Stimulated activated CD4-positive, alpha-beta T cell treated with anti-CD3 and anti-CD28 coated beads, TNF-alpha, amount 100 ng/mL, for 48 hours (primary cell): ENCODE measurements at regions not wholly inside any gene's neighbourhood (a gene's known extent, or its start where the extent isn't known, plus 50 kb on each side); places are given as distances from the start of the nearest gene placed in this dataset.
"Not testable (repeated sequence)": the region's sequence is repeated elsewhere in the genome, so short reads cannot be mapped to it uniquely, and the experiment has no call there.

Experiments used
- DNase-seq, 3 donors: peaks; one replicate each; pipeline ENCODE4 v3.0.0-alpha.2; 2020; ENCODE audit warnings: low read depth in 3 of 3

DNA sequence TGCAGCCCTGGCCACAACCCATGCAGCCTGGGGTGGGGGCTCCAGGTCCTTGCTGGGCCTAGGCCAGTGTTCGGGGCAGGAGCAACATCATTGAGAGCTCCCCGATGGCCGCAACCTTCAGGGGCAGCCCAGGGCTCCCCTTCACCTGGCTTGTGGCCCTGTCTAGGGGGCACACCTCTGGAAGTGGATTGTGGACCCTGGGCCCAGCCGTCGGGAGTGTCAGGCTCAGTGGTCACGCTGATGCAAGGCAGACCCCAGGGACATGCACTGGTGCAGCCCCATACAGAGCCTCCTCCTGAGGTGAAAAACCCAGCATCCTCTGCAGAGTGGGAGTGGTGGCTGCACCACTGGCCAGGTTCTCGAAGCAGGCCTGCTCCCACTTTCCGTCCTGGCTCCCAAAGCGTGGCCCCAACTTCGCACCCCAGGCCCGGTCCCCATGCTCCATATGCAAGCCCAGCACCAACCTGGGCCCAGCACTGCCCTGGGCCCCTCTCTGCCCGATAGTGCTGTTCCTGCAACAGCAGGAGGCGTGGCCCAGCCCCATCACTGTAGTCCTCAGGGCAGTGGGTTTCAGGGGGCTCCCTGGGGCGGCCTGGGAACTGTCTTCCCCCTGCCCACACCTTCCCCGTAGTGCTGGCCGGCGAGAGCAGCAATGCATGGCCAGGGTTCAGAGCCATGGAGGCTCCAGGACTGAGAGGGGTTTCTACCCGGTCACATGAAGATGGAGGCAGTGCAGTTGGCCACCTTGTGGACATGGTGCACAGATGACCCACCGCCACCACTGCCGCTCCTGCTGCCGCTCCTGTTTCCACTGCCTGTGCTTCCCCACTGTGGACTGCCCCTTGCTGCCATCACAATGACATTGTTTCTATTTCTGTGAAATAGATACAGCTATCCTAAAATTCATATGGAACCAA is 303.9 kb upstream of the NRG3 start:
- no peak for DNase-seq

DNA sequence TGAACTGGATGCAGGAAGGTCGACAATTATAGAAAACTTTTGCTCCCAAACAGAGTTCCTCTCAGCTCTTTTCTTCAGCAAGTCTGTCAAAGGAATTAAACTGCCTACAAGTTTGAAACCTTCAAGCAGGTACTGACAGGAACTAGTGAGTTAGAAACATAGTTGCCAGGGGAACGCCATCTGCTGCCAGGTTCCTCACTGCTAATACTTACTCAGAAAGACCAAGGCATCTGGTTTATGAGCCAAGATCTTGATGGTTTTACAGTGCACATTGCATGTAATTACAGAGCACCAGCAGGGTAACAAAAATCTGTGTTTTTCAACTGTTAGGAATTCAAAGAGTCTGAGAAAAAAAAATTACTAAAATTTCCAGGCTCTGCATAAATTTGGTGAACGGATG is 300.0 kb upstream of the NRG3 start:
- no peak for DNase-seq

DNA sequence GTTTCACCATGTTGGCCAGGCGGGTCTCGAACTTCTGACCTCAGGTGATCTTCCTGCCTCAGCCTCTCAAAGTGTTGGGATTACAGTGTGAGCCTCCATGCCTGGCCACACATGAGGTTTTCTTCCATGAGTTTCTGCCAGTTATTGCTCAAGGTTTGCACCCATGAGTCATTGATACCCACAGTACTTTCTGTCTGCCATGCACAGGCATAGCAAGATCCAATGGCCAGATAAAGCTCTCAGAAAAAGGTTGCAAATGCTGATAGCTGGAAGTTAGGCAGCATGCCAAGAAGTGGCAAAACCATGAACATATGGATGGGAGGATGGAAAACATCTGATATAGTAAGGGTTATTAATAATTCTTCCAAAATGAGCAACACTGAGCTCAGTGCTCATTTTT is 298.7 kb upstream of the NRG3 start:
- no peak for DNase-seq

DNA sequence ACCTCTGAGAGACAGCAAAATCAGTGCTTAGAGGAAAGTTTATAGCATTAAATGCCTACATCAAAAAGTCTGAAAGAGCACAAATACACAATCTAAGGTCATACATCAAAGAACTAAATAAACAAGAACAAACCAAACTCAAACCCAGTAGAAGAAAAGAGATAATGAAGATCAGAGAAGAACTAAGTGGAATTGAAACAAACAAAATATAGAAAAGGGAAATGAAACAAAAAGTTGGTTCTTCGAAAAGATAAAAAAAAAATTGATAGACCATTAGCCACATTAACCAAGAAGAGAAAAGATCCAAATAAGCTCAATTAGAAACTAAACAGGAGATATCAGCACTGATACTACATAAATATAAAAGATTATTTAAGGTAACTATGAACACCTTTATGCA is 280.0 kb upstream of the NRG3 start:
- no peak for DNase-seq

DNA sequence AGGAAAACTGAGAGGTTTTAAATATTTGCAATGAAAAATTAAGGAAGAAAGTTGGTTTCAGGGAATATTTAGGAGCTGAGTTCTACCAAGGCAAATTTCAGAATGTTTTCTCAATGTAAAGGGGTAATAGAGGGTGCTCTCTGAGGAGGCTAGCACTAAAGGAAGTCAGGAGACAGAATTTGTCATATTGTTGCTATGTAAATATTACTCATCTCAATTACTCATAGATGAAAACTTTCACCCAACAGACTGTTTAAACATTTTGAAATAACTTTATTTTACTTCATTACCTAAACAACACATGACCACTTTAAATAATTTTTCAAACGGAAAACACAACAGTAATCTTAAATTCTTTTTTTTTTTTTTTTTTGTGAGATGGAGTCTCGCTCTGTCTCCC is 274.8 kb upstream of the NRG3 start:
- DNase-seq, result no peak

DNA sequence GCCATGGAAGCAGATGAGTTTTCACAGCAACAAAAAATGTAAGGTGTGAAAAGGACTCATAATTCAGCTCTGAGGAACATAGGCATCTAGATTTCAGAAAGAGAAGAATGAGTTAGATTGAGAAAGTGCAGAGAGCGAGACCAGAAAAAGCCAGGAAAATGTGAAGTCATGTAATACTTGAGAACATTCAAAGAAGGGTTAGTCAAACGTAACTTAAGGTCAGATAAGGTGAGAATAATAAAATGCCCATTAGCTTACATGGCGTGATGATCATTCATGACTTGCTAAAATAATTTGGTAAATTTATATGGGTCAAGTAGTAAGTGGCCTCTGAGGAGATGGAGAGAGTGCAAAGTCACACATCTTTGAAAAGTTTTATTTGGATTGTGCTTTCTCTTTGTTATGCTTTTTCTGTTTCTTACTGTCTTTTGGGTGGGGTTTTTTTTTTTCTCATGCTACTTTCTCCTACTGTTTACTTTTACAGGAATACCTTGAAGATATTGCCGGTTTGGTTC is 271.8 kb upstream of the NRG3 start:
- DNase-seq, result no peak

DNA sequence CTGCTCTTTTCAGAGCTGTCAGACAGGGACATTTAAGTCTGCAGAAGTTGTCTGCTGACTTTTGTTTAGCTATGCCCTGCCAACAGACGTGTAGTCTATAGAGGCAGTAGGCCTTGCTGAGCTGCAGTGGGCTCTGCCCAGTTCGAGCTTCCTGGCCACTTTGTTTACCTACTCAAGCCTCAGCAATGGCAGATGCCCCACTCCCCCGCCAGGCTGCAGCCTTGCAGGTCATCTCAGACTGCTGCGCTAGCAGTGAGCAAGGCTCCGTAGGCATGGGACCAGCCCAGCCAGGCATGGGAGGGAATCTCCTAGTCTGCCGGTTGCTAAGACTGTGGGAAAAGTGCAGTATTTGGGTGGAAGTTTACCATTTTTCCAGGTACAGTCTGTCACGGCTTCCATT is 230.5 kb upstream of the NRG3 start:
- DNase-seq, result not testable (repeated sequence)

DNA sequence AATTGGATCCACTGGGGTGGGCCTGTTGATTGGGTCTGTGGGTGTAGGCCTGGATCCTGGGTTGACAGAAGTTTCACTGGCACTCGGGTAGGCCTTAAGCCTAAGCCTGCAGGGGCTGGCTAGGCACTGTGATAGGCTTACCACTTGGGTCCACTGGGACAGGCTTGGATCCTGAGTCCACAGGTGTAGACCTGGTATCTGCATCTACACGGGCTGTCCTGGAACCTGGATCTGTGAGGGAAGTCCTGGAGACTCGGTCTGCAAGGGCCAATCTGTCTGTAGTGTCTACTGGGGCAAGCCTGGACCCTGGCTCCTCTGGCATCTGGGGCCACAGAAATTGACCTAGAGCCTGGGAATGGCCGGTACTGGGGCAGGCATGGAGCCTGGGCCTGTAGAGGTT is 219.0 kb upstream of the NRG3 start:
- no peak for DNase-seq

DNA sequence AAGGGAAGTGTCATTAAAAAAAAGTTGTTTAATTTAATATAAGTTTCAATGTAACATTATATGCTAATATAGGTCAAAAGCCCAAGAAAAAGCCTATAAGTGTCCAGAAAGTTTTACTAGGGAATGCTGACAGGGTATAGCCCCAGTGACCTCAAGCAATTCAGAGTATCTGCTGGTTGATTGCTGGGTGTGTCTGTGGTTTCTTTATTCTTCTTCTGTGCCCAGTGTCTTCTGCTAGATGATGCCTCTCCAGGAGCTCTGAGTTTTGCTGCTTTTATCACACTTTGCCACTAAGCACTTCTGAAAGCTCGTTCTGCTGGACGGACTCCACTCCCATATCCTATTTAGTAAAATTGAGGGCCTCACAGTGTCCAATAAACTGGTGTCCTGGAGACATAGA is 212.2 kb upstream of the NRG3 start:
- no peak for DNase-seq

DNA sequence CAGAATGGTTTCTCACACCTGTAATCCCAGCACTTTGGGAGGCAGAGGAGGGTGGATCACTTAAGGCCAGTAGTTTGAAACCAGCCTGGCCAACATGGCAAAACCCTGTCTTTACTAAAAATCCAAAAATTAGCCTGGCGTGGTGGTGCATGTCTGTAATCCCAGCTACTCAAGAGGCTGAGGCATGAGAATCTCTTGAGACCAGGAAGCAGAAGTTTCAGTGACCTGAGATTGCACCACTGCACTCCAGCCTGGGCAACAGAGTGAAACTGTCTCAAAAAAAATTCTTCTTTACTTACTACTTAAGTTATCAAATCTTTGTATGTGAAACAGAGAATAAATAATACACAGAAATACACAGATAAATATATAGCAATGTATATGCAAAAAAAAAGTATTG is 210.2 kb upstream of the NRG3 start:
- not testable (repeated sequence) for DNase-seq

DNA sequence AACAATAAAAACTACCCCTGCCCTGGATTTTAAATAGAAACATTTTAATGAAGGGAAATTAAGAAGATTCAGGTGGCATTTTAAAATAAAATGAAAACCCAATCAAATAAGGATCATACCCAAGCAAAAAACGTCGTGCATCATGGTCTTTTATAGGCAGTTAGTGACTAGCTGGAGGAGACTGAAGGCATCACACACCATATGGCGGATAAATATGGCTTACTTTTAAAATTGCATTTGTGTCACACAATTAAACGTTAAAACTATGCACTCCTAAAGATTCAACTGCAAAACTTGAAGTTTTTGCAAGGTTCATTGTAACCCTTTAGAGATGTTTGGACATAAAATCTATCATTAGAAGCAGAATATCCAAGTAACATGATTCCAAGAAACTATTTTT is 200.1 kb upstream of the NRG3 start:
- no peak for DNase-seq

DNA sequence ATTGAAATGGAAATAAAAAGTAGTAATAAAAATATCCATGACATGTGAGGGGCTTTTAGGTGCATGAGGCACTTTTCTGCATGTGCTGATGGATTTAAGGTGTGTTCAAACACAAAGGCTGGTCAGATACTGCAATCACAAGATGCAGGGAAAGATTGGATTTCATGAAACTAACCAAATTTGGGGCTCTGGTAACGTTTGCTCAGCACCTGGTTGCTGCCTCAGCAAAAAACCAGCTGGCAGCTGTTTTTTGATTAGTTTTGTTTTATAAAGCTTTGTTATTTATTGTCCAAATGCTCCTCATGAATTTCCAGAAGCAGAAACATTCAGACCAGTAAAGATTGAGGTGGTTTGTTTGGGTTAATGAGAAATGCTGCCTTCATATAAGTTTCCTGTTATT is 195.7 kb upstream of the NRG3 start:
- no peak for DNase-seq

DNA sequence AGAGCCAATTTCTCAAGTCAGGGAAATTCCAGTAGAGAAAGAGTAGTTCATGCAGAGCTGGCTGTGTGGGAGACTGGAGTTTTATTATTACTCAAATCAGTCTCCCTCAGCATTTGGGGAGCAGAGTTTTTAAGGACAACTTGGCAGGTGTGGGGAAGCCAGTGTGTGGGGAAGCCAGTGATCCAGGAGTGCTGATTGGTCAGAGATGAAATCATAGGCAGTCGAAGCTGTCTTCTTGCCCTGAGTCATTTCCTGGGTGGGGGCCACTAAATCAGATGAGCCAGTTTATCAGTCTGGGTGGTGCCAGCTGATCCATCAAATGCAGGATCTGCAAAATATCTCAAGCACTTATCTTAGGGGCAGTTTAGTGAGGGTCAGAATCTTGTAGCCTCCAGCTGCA is 194.6 kb upstream of the NRG3 start:
- DNase-seq, result no peak

DNA sequence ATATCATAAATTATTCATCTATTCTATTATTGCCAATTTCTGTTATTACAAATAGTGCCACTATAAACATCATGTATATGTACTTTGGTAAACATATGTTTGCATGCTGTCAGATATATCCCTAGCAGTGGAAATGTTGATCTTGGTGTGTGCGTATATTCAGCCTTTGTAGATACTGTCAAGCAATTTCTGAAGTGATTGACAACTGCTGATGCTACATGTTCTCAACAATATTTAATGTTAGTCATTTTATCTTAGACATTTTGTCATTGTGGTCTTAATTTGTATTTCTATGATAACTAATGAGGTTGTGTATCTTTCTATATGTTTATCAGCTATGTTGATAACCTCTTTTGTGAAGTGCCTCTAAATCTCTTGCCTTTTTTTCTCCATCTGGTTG is 186.5 kb upstream of the NRG3 start:
- no peak for DNase-seq

DNA sequence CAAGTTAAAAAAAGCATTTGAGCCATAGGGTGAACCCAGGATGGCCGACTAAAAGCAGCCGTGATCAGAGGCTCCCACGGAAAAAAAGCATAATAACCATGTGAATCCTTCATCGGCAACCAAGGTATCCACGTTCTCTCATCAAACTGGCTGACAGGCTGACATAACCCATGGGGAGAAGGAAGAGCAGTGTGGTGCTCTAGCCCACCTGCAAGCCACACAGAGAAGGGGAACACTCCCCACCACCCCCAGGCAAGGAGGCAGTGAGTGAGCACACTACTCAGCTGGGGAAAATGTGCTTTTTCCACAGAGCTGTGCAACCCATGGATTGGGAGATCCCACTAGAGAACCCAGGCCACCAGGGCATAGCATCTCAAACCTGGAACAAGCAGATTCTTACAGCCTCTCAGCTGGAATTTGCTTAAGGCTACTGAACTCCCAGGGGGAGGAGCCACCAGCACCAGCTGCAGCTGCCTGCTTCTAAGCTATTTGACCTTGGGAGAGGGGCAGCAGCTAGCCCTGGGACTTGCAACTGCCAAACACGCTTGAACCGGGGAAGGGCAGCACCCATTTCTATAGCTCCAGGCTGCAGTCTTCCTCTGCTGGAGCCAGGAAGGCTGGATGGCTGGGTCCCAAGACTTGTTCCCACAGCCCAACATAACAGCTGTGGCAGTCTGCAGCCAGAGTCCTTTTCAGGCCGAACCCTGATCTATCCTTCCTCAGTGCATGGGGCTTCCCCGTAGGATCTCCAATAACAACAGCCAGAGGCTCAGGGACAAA is 178.2 kb upstream of the NRG3 start:
- no peak for DNase-seq

DNA sequence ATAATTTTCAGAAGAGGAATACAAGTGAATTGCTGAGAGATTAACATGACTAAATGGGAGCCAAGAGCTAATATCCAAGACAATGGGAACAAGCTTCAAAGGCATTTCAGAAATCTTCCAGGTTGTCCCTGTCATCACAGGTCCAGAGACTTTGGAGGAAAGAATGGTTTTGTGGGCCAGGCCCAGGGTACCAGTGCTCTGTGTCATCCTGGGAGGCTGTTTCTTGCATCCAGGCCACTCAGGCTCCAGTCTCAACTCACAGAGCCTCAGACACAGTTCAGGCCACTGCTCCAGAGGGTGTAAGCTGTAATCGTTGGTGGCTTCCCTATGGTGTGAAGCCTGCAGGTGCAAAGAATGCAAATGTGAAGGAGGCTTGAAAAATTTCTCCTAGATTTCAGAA is 170.4 kb upstream of the NRG3 start:
- DNase-seq, result no peak

DNA sequence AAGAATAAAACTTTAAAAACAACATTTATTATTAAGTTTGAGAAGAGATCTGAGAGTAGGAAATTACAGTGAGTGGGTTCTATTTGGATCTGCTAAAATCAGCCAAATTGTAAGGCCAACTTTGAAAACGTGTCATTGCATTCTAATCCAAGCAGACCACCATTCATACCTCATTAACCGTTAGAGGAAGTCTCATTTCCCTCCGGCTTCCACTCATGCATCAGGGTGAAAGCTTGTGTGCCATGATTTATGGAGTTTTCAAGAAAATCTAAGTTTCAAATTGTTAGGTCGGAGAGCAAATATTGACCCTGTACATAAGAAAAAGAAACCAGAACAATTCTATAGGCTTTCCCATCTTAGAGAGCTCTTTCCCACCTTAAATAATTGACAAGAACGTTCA is 166.6 kb upstream of the NRG3 start:
- no peak for DNase-seq

DNA sequence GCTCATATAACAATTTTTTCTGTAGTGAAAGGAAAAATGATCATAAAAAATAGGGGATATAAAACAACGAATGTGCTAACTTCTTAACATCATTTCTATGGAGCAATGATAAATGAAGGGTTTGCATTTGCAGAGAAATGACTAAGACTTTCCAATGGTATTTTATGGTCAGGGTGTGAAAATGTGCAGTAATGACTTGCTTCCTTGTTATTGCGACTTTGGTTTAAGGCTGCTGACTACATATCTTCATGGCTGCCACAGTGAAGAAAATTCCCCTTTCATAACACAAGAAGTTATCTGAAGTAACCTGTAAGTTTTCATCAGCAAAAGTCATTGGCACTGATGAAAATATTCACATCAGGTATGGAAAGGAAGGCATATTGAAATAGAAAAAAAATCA is 166.1 kb upstream of the NRG3 start:
- DNase-seq, result no peak

DNA sequence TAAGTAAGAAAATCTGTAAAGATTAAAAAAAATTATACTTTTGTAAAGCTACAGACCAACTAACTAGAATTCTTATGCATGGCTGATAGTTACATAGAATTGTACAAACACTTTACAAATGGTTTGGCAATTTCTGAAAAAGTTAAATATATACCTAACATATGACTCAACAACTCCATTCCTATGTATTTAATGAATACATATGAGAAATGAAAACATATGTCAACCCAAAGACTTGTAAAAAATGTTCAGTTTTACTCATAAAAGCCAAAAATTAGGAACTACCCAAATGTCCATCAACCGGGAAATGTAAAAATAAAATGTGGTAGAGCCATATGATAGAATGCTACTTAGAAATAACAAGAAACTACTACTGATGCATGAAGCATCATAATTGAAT is 152.6 kb upstream of the NRG3 start:
- no peak for DNase-seq

DNA sequence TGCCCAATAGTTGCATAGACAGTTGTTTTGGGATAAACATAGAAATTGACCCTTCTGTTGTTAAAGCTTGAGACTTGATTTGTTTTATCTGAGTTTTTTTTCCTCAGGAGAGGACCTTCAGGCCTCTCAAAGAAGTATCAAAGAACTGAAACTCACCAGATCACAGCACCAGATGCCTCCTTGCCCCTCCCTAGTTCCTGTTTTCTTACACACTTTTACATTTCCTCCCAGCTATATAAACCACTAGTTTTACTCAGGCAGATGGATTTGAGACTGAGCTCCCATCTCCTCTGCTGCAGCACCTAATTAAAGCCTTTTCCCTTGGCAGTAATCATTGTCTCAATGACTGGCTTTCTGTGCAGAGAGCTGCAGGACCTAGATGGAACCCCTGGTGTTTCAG is 150.6 kb upstream of the NRG3 start:
- DNase-seq, result no peak

DNA sequence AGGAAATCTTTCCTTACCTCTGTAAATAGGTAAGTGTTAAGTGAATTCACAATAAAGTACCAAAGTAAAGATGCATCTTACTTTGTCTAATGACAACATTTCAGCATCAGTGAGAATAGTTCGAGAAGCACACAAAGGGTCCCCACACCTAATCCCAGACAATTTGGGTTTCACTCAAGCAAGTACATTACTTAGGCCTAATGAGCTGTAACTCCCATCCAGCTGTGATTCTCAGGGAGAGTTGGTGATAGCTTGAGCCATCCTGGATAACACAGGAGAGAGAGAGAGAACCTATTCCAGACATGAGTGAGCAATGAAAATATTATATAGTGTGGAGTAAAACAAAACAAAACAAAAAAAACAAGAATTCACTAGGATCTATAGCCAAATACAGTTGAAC is 149.1 kb upstream of the NRG3 start:
- DNase-seq, result no peak

DNA sequence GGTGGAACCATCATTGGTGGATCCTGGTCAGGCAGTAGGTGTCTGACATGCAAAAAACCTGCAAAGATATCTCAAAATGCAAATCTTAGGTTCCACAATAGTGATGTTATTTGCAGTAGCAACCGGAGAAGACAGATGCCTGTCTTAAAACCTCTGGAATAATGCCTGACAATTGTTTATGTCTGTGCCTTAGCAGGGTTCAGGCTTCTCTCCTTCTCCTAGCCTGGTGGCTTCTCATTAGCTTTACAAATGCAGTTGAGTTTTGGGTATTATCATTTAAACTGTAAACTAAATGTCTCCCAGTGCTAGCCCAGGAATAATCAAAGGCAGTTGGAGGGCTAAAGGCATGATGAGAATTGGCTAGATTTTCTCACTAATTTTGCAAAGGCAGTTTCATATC is 146.3 kb upstream of the NRG3 start:
- DNase-seq, result no peak

DNA sequence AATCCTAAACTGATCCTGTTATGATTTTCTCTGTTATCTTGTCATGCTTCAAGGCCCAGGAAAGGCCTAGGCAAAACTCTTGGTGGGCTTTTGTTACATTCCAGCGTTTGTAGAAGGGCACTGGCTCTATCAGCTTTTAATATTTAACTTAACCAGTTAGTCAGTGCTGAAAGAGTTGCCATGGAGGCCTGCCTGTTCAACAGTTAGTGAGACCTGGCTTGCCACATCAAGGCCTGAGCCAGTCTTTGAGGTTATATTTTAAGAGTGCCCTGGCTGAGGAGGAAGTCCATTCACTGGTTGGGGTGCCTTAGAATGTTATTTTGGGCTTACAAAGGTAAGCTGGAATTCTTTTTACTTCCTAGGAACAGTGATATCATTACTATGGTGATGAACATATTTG is 144.1 kb upstream of the NRG3 start:
- no peak for DNase-seq
